ENCODE measurements at regions not wholly inside any gene's neighbourhood (a gene's known extent, or its start where the extent isn't known, plus 50 kb on each side); places are given as distances from the start of the nearest gene placed in this dataset.
"Not testable (repeated sequence)": the region's sequence is repeated elsewhere in the genome, so short reads cannot be mapped to it uniquely, and the experiment has no call there.

- no peak for DNase-seq
- ChIA-PET CTCF (no interaction called here), POLR2A (no interaction called here)
- intact Hi-C loops (cut with micrococcal nuclease), result no loop called here
- no peak for ATAC-seq
- no peaks in the 10 kb centered on the region for H3K36me3 Mint-ChIP-seq (ENCODE audit: low read depth)
- H3K27ac Mint-ChIP-seq, result no peak overlapping the region
- H3K27me3 Mint-ChIP-seq, result no peaks in the 10 kb centered on the region
- H3K4me1 Mint-ChIP-seq (ENCODE audit: low read depth), result no peaks in the 10 kb centered on the region
- no peak overlapping the region for H3K4me3 Mint-ChIP-seq
- no peak for TF ChIP-seq CTCF (IDR thresholded peaks at IDR 0.05)
- H3K9me3 Mint-ChIP-seq, result no peaks in the 10 kb centered on the region
These were observed 935.5 kb upstream of the FBXO33 start for GRCh38 chr14:40367717-40368116.

GRCh38 chr14:40365305-40365704 lies 933.1 kb upstream of the FBXO33 start:
- no peaks in the 10 kb centered on the region for H3K27me3 Mint-ChIP-seq
- intact Hi-C loops (cut with micrococcal nuclease), result no loop called here
- ATAC-seq (no peak), DNase-seq (no peak)
- H3K9me3 Mint-ChIP-seq, result no peaks in the 10 kb centered on the region
- H3K27ac Mint-ChIP-seq, result no peak overlapping the region
- no peak for TF ChIP-seq CTCF (IDR thresholded peaks at IDR 0.05)
- no peaks in the 10 kb centered on the region for H3K4me1 Mint-ChIP-seq (ENCODE audit: low read depth)
- H3K4me3 Mint-ChIP-seq, result no peak overlapping the region
- CTCF ChIA-PET, result no interaction called here
- POLR2A ChIA-PET, result no interaction called here
- no peaks in the 10 kb centered on the region for H3K36me3 Mint-ChIP-seq (ENCODE audit: low read depth)

- Mint-ChIP-seq H3K4me3 (no peak overlapping the region), H3K9me3 (no peaks in the 10 kb centered on the region), H3K27me3 (no peaks in the 10 kb centered on the region), H3K27ac (no peak overlapping the region), H3K4me1 (ENCODE audit: low read depth) (no peaks in the 10 kb centered on the region), H3K36me3 (ENCODE audit: low read depth) (no peaks in the 10 kb centered on the region)
- POLR2A ChIA-PET, result no interaction called here
- intact Hi-C loops (cut with micrococcal nuclease), result no loop called here
- DNase-seq, result no peak
- no peak for TF ChIP-seq CTCF (IDR thresholded peaks at IDR 0.05)
- CTCF ChIA-PET, result no interaction called here
- ATAC-seq, result no peak
These were observed 930.6 kb upstream of the FBXO33 start for GRCh38 chr14:40362856-40363255.

GRCh38 chr14:40354754-40355153 lies 922.5 kb upstream of the FBXO33 start:
- Mint-ChIP-seq H3K27me3 (no peaks in the 10 kb centered on the region), H3K36me3 (ENCODE audit: low read depth) (no peaks in the 10 kb centered on the region), H3K4me3 (no peak overlapping the region), H3K27ac (no peak overlapping the region), H3K9me3 (no peaks in the 10 kb centered on the region), H3K4me1 (ENCODE audit: low read depth) (no peaks in the 10 kb centered on the region)
- intact Hi-C loops (cut with micrococcal nuclease), result no loop called here
- CTCF ChIA-PET, result no interaction called here
- no peak for TF ChIP-seq CTCF (IDR thresholded peaks at IDR 0.05)
- ATAC-seq (no peak), DNase-seq (no peak)
- POLR2A ChIA-PET, result no interaction called here

GRCh38 chr14:40348104-40348503 lies 915.9 kb upstream of the FBXO33 start:
- H3K9me3 Mint-ChIP-seq; H3K4me3 Mint-ChIP-seq; H3K36me3 Mint-ChIP-seq (ENCODE audit: low read depth); DNase-seq; intact Hi-C loops (cut with micrococcal nuclease); CTCF ChIA-PET; ATAC-seq; H3K27me3 Mint-ChIP-seq; H3K4me1 Mint-ChIP-seq (ENCODE audit: low read depth); H3K27ac Mint-ChIP-seq; POLR2A ChIA-PET: not testable (repeated sequence)

- H3K36me3 Mint-ChIP-seq (ENCODE audit: low read depth), result no peaks in the 10 kb centered on the region
- H3K4me1 Mint-ChIP-seq (ENCODE audit: low read depth), result no peaks in the 10 kb centered on the region
- H3K4me3 Mint-ChIP-seq, result no peak overlapping the region
- H3K27ac Mint-ChIP-seq, result no peak overlapping the region
- H3K27me3 Mint-ChIP-seq, result no peaks in the 10 kb centered on the region
- POLR2A ChIA-PET, result no interaction called here
- CTCF ChIA-PET, result no interaction called here
- no peak for TF ChIP-seq CTCF (IDR thresholded peaks at IDR 0.05)
- intact Hi-C loops (cut with micrococcal nuclease), result no loop called here
- peaks cover 3% of the 10 kb centered on the region for H3K9me3 Mint-ChIP-seq
- DNase-seq, result no peak
- no peak for ATAC-seq
These were observed 915.4 kb upstream of the FBXO33 start for GRCh38 chr14:40347675-40348074.
